ENCODE measurements at regions not wholly inside any gene's neighbourhood (a gene's known extent, or its start where the extent isn't known, plus 50 kb on each side); places are given as distances from the start of the nearest gene placed in this dataset.

- TF ChIP-seq RARB (CRISPR knock-in tag; IDR thresholded peaks at IDR 0.05), result no peak
- no peak for TF ChIP-seq GLIS3 (CRISPR knock-in tag; IDR thresholded peaks at IDR 0.05)
- TF ChIP-seq PATZ1 (CRISPR knock-in tag; IDR thresholded peaks at IDR 0.05; ENCODE audit: borderline replicate concordance), result no peak
- TF ChIP-seq ZFP3 (CRISPR knock-in tag; IDR thresholded peaks at IDR 0.05), result no peak
- TF ChIP-seq TSHZ2 (CRISPR knock-in tag; IDR thresholded peaks at IDR 0.05), result no peak
- no peak for TF ChIP-seq ISL1 (CRISPR knock-in tag; IDR thresholded peaks at IDR 0.05)
- no peak for TF ChIP-seq PPARA (CRISPR knock-in tag; IDR thresholded peaks at IDR 0.05; ENCODE audit: borderline replicate concordance)
Measured at GRCh38 chr13:107790397-107790796, 424.9 kb downstream of the LIG4 start.
